GM21786 (cell line): ENCODE measurements at regions not wholly inside any gene's neighbourhood (a gene's known extent, or its start where the extent isn't known, plus 50 kb on each side); places are given as distances from the start of the nearest gene placed in this dataset.
"Not testable (repeated sequence)": the region's sequence is repeated elsewhere in the genome, so short reads cannot be mapped to it uniquely, and the experiment has no call there.

Experiments used
- ATAC-seq: cut with Tn5 transposase; IDR thresholded peaks from one replicate; pipeline ENCODE4 v1.9.1; 2021; ENCODE audit not compliant: unreplicated experiment

GRCh38 chr3:66838704-66839103, 159.4 kb upstream of the KBTBD8 start:
- no peak for ATAC-seq

- no peak for ATAC-seq
Observed at GRCh38 chr3:66839508-66839907, 158.6 kb upstream of the KBTBD8 start.

- not testable (repeated sequence) for ATAC-seq
Observed at GRCh38 chr3:66842761-66843464, 155.2 kb upstream of the KBTBD8 start.

GRCh38 chr3:66851894-66852613, 146.1 kb upstream of the KBTBD8 start:
- no peak for ATAC-seq

GRCh38 chr3:66854601-66855151, 143.4 kb upstream of the KBTBD8 start:
- no peak for ATAC-seq

GRCh38 chr3:66856533-66856932, 141.6 kb upstream of the KBTBD8 start:
- peak; percentile 82 for ATAC-seq

GRCh38 chr3:66858656-66859381, 139.3 kb upstream of the KBTBD8 start:
- no peak for ATAC-seq

- no peak for ATAC-seq
Observed at GRCh38 chr3:66860771-66861170, 137.3 kb upstream of the KBTBD8 start.

- ATAC-seq: no peak
Observed at GRCh38 chr3:66863205-66864111, 134.6 kb upstream of the KBTBD8 start.

- no peak for ATAC-seq
Observed at GRCh38 chr3:66884659-66885058, 113.4 kb upstream of the KBTBD8 start.

GRCh38 chr3:66885326-66886000, 112.6 kb upstream of the KBTBD8 start:
- no peak for ATAC-seq

GRCh38 chr3:66889750-66890494, 108.2 kb upstream of the KBTBD8 start:
- no peak for ATAC-seq

- ATAC-seq: no peak
Observed at GRCh38 chr3:66898155-66898554, 100.0 kb upstream of the KBTBD8 start.

GRCh38 chr3:66904336-66904735, 93.8 kb upstream of the KBTBD8 start:
- ATAC-seq: no peak

- no peak for ATAC-seq
Observed at GRCh38 chr3:66904831-66905493, 93.1 kb upstream of the KBTBD8 start.

GRCh38 chr3:66907136-66907535, 91.0 kb upstream of the KBTBD8 start:
- no peak for ATAC-seq

GRCh38 chr3:66910266-66911055, 87.6 kb upstream of the KBTBD8 start:
- no peak for ATAC-seq

GRCh38 chr3:66912306-66912705, 85.8 kb upstream of the KBTBD8 start:
- no peak for ATAC-seq
